ENCODE measurements at regions not wholly inside any gene's neighbourhood (a gene's known extent, or its start where the extent isn't known, plus 50 kb on each side); places are given as distances from the start of the nearest gene placed in this dataset.

DNA sequence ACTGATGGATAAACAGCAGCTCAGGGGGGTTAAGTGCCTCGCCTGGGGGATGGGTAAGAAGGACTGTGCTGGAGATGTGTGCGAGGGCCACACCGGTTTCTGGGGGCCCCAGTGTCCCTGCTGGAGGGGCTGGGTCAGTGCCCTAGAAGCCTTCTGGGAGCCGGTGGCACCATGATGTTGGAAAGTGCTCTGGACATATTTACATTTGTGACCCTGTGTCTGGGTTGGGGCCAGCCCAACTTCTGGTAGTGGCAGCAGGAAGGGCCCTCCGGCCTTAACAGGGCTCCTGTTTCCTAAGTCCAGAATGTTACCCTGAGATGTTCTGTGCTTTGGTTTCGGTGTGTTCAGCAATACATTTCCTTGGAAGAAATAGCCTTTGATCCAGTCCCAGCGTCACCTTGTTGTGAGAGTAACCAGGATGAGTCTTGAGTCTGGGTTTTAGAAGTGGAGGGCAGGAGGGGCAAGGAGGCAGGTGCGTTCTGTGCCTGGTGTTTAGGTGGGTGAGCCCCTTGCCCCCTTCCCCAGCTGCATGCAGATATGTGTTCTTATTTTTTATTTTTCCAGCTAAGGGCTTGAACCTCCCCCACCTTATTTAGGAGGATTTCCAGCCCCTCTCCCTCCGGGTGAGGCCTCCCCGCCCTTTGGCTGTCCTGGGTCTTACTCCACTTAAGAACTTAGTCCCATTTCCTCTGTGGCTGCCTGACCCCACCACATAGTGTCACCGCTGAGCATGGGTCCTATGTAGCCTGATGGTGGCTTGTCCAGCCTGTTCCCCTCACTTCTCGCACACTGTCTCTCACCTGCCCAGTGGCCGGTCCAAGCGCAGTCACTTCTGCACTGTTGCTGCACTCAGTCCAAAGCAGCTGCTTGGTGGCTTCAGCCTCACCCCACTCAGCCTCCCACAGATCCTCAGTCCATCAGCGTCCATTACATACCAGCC is 132.7 kb upstream of the HS6ST1 start:
- no peak for DNase-seq

DNA sequence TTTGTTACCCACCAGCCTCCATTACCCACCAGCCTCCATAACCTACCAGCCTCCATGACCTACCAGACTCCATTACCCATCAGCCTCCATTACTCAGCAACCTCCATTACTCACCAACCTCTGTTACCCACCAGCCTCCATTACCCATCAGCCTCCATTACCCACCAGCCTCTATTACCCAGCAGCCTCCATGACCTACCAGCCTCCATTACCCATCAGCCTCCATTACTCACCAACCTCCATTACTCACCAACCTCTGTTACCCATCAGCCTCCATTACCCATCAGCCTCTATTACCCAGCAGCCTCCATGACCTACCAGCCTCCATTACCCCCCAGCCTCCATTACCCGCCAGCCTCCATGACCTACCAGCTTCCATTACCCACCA is 133.3 kb upstream of the HS6ST1 start:
- no peak for DNase-seq

DNA sequence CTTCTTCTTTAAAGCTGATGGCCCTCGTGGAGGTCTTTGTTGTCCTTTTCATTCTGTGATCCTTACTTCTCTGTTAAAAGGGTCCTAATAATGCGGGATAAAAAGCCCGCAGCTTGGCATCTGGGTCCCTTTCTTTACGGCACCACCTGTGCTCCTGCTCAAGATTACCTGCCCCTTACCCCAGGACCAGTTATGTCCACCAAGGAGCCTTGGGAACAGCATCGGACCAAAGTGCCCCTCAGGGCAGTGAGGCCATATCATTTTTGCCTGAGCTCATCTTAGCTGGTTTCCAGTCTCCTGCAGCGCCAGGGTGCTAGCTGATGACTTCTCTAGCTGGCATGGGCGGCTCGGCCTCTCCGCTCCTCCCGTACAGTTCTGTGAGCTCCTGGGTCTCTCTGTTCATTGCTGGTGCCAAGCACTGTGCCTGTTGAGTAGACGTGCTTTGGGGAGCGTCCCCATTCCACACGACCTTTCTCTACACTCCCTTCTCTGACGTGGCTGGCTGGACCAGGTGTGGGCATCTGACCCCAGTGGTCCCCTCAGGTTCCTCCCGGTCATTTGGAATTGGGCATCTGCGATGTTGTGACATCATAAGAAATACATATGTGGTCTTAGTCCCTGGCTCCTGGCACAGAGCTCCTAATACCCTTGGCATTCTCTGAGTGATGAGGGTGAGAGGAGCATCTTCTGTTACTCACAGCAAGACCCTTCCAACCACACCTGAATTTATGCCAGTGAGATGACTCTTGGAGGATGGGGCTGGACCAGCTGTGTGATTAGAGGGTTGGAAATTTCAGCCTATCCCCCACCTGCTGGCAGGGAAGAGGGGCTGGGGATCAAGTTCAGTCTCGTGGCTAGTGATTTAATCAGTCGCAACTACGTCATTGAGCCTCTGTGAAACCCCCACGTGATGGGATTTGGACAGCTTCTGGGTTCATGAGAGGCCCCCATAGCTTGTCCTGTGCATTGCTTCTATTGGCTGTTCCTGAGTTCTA is 134.2 kb upstream of the HS6ST1 start:
- DNase-seq: no peak

DNA sequence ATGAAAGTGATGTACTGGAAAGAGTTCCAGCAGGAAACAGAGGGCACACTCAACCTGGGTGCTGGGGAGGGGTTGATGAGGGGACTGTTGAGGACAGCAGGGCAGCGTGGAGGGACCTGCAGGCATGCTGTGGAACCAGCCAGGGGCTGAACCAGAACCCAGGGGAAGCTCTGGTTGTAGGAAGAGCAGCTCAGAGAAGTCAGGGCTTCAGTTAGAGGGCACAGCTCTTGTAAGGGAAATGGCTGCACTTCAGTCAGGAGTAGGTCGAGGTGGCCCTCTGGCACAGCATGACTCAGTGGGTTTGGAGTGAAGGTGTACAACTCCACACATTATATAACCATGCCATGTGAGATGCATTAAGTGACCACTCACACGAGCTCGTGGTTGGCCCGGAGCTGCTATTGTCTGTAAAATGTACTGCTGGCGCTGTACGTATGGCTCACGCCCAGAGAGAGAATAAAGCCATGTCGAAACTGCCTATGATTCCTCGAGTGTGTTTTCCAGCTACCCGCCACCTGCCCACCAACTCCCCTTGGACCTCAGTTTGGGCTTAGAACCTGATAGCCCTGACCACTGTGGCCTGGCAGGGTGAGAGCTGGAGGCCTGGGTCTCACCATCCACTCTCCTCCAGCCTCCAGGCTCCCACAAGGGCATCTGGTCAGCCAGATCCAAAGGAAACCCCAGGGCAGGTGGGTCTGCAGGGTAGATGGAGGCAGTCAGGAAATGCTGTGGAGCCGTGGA is 136.5 kb upstream of the HS6ST1 start:
- DNase-seq: no peak

DNA sequence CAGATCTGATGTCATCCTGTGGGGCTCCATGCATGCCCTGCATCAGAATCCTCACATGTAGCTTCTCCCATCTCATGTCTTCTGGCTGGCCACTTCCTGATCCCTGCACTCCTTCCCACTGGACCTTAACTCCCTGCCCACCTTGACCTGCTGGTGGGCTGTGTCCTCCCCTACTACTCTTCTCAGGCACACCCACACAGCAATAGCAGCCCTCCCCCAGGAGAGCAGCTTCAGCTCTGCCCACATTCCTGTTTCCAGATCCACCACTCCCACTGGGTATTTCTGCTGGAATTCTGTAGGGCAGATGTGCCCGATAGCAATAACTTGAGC is 137.0 kb upstream of the HS6ST1 start:
- DNase-seq: no peak

DNA sequence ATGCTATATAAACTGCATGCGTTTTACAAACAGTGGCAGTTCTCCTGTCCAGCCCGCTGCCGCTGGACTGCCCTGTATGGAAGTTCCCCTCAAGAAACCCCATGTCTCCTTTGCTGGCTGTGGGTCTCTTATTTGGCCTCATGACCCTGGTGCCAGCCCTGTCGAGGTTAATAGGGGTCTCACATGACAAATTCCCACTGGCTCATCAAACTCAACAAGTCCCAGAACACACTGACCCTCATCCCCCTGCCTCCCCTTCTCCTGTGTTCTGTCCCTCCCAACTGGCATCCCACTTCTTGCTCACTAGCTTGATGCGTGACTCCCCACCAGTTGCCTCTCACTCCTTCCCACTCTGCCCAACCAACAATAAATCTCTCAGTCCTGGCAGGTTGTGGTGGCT is 137.6 kb upstream of the HS6ST1 start:
- DNase-seq: no peak

DNA sequence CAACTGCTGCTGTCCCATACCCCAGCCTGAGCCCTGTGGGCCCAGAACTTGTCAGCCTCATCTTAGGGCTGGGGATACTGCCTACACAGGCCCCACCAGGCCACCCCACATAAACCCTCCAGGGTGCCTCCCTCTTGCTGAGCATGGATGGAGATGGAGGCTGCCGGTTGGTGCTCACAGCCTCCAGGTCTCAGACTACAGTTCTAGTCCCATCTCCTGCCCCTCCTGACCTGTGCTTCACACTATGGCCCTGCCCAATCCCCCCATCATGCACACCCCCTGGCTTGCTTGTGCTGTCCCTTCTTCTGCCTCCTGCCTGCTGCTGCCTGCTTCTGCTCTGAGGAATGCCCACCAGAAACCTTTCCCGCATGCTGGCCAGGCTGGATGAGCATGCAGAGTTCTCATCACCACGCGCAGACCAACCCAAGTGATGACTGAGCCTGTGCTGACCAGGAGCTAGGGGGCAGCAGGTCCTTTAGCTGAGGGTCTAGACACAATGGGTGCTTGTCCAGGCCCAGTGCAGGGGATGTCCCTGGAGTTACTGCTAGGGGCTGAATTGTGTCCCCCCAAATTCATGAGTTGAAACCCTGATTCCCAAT is 138.4 kb upstream of the HS6ST1 start:
- no peak for DNase-seq

DNA sequence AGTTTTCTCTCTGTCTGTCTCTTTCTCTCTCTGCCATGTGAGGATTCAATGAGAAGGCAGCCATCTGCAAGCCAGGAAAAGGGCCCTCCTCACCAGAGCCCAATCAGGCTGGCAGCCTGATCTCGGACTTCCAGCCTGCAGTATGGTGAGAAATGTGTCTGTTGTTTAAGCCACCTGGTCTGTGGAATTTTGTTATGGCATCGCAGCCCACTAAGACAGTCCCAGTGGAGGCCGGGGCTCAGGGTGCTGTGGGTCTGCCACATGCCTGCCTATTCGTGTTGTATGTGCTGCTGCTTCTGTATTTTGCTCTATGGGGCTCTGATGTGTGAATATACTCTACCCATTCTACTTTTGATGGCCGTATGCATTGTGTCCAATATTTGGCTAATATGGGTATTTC is 139.0 kb upstream of the HS6ST1 start:
- no peak for DNase-seq

DNA sequence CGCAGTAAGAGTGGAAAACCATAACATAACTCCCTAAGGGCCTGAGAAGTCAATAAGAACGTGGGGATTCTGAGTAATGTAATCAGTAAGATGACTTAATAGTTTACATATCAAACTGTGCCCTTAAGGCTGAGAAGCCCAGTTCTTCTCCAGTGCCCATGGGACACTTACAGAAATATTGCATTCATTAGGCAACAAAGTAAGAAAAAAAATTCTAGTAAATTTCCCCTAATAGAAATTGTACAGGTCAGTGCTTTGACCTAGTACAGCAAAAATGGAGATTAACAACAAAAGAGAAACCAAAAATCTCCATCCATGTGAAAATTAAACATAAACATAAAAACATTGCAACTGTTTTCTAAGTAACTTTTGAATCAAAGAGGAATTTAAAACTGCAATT is 139.8 kb upstream of the HS6ST1 start:
- no peak for DNase-seq

DNA sequence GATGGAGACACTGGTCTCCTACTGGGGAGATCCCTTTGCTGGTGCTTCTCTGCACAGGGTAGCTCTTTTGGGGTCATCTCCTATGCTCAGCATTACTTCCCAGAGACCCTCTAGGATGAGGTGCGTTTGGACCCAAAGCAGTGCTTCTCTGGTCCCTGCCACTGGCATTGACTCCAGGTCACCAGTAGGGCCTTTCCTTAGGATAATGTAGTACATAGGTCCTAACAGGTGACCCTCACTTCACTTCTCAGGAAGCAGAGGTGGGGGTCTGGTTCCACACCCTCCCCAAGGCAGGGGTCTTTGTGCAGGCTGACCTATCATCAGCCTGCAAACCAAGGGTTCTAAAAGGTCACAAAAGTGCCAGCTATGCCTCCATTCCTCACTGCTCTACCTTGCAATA is 145.8 kb upstream of the HS6ST1 start:
- DNase-seq: no peak

DNA sequence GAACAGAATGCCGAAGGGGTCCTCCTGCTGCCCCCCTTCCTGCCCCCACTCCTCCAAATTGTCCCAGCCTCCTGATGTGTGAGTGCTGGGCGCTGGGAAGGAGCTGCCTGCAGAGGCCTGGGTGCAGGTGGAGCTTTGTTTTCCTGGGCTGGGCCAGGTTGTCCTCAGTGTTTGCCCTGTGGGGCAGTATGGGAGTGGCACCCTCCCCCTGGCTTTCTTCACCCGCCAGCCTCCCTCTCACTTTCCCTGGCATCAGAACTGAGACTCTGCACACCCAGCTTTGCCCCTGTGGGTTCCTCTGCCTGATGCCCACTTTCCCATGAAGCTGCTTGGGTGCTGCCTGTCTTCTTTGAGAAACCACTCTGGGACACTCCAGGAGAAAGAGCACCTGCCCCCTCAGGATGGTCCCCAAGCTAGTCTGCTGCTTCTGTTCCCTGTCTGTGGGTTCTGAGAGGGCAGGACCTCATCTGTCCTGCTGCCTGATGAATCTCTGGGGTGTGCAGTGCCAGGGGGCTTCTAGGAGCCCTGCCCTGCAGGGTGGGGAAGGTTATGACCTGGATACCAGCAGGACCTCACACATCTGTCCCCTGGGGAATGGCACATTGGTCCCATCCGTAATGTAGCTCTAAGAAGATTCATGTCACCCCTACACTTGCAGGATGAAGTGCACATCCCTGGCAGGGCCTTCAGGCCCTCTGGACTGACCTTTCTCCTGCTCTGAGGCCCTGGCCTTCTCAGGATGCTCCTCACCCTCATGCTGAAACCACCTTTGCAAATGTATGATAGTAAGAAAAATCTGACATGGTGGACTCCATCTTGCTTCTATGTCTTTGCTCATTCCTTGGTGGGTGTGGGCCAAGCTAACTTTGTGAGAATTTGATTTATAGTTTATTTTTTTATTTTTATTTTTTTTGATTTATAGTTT is 146.8 kb upstream of the HS6ST1 start:
- no peak for DNase-seq

DNA sequence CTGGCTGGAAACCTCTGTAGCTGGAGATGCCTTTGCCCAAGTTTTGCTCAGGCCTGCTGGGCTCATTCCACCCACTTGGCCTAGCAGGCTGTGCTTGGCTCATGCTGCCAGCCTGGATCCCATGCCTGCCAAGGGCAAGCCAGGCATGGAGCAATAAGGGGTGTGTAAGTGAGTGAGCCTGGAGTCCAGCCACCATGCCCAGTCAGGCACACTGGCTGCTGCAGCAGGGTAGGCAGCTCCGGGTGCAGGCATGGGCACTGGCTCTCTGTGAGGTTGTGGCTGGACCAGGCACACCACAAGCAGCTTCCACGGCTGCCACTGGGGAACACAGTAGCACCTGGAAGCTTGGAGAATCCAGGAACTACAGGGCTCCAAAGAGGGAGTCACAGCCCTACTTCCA is 147.7 kb upstream of the HS6ST1 start:
- DNase-seq: no peak

DNA sequence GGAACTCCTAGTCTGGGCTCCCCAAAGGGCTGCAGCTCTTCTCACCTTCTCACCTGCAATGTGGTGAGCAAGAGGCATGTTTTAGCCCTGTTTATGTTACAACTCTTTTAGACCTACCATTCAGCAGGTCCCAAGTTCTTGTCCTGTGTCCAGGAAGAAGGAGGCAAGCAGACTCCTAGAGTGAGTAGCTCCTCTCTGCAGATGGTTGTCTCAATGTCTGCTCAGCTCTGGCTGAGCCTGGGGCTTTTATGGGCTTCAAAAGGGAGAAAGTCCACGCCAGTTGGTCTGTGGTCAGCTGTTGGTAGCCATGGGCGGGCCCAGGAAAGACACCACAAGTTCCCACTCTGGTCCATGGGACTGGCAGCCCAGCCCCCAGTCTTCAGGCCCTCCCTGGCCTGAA is 148.1 kb upstream of the HS6ST1 start:
- DNase-seq: no peak

DNA sequence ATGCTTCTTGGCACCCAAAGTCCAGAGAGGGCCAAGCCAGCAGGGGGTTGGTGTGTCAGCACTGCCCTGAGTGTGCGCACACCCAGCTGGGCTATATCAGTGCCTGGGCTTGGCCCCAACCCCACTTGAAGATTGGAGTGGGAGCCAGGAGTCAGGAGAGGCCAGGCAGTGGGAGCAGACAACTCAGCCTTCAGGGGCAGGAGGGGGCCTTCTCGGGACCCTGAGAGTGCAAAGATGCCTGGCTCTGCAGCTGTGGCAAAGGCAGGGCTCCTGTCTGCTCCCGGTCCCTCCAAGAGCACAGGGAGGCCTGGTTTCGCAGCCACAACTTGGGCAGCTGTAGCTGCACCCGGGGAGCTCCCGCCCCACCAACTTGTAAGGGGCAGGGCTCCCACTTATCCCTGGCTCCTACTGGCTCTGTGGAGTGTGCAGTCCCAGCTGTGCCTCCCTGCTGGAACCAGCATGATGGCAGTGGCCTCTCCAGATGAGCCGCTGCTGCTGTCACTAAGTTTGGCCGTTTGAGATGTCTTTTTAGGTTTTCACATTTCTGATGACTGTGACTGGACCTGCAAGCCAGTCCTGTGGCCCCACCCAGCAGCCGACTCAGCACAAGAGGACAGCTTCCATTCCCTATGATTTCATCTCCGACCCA is 148.8 kb upstream of the HS6ST1 start:
- DNase-seq: no peak

DNA sequence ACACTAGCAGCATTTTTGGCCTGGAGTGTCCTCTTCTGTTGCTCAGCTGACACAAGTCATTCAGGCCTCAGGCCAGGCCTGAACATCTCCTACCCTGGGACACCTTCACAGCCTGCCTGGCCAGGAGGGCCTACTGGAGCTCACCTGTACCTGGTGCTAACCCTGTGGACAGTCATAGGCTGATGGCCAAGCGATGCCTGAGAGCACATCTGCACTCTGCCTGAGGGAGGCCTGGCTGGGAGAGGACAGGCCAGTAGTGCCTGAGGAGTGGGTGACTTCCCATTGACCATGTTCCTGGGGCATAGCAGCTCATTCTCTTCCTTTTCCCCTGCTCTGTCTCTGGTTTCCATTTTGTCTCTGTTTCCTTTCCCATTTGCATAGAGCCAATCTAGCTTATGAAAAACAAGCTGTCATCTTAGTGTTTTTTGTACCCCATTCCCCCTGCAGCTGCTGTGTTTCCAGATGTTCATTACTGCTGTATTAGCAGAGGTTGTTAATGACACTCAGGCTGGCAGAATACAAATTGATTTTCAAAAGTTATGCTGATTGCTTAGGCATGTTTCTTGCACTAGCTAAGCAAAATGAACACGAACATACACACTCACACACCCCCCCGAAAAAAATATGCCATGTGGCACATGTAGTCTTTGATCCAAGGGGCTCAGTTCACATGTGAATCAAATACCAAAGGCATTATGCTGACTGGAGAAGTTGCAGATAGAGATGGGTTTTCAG is 149.7 kb upstream of the HS6ST1 start:
- DNase-seq: no peak

DNA sequence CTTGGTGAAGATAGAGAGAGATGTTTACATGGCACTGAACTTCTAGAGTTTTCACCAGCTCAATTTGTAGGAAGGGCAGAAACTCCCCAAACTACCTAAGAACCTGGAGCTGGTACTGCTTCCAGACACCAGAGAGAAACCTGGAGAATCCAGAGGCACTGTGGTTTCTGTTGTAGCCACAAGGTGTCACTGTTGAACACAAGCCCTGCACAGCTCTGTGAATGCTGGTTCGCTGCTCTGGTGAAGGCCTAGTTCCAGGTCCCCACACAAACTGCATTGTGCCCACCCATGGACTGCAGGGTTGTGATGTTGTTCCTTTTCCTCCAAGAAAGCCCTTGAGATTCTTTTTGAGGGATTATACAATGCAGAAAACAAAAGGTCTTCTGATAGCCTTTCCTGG is 150.5 kb upstream of the HS6ST1 start:
- no peak for DNase-seq

DNA sequence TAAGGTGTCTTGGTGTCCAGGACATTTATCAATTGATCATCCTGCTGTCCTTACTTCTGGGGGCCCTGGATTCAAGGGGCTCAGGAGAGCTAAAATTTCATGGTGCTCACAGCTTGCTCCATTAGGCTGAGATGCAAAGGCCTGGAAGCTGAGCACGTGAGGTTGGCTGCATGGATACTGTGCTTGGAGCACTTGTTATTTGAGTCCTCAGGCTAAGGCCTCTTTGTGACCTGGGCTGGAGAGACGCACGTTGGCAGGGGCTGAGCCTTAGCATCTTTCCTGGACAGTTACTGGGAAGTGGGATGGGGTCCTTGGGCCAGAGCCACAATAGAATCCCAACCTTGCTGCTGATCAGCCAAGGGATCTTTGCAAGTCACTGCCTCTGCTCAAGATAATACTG is 151.2 kb upstream of the HS6ST1 start:
- DNase-seq: no peak

DNA sequence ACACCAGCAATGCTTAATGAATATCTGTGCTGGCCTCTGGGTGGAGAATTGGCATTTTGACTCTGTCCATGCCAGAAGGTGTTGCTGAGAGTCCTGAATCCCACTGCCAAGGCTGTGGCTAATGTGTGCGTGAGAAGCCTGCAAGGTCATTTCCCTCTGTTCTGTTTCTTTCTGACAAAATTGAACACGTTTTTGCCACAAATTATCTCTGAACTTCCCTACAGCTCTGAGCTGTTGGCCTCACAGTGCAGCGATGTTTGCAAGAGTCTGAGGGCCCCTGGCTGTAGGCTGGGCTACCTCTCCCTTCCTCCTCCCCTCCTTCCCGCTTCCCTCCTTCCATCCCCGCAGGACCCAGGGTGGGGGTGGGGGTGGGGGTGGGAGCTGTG is 154.1 kb upstream of the HS6ST1 start:
- no peak for DNase-seq

DNA sequence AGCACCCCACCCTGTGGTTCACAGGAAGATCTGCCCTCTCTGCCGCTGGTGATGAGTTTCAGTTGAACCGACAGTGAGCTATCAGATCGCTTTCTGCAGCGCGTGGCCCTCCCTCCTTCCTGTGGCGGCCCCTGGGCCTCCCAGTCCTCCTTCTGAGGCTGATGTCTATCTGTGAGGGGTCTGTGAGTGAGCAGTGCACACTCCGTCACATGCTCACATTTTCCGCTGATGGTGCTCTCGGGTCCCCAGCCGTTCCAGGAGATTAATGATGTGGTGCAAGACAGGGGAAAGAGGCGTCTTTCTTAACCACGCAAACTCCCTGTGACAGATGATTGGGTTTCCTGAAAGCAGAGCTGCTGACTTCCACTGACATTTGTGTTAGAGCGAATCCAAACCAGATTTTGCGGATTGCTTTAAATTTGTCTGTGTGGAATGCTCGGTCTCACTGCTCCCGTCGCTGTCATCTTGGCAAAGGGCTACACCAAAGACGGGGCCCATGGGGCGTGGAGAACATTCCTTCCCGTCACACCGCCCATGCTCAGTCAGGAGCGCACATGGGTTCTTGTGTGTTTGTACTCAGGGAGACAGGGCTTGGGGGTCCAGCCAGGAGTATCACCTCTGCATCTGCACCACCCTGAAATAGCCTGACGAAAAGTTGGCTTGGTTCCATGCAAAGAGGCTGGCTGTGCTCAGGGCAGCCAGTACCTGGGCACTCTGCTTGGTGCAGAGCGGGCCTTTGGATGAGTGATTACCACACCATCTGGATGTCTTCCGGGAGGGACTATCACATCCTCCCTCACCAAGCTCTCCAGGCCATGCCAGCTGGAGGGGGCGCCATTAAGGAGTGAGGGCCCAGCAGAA is 154.7 kb upstream of the HS6ST1 start:
- DNase-seq: no peak

Measured in activated gamma-delta T cell (primary cell).